HG02884 (cell line): ENCODE measurements at regions not wholly inside any gene's neighbourhood (a gene's known extent, or its start where the extent isn't known, plus 50 kb on each side); places are given as distances from the start of the nearest gene placed in this dataset.

Experiments
- ATAC-seq: cut with Tn5 transposase; IDR thresholded peaks from one replicate; pipeline ENCODE4 v1.9.1; 2021; ENCODE audit warnings: mild to moderate bottlenecking, moderate library complexity; ENCODE audit not compliant: unreplicated experiment

DNA sequence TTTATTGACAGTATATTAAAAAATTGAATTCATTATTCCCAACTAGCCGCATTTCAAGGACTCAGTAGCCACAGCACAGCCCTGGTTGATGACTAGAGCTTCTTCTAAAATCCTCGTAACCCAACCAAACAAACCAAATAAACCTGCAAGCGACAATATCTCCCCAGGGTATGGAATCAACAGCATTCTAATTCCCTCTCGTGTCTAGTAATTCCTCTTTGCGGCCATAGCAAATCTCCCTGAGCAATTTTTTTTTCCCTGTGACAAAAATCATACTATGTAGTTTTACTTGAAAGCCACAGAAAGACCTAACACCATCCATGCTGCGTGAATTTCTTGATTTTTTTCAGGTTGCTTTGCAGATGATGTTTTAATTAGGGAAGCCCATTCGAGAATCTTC is 143.4 kb upstream of the MYOCD start:
- ATAC-seq: no peak

DNA sequence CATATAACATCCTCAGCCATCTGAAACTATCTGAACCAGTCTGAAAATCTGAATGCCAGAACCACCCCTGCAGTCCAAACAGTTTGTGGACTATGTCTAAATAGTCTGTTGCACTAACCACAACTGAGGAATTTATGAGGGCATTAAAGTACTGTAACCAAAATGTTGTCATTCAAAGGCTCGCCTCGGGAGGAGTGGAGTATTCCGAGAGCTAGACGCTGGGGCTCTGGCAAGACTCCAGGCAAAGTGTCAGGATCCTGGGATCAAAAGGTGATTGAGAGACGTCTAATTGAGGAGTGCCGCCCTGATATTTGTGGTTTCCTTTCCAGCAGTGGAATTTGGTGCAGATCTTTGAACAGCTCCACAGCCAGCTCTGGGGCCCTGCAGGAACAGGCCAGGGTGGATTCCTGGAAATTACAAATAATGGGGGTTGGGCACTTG is 142.9 kb upstream of the MYOCD start:
- no peak for ATAC-seq

DNA sequence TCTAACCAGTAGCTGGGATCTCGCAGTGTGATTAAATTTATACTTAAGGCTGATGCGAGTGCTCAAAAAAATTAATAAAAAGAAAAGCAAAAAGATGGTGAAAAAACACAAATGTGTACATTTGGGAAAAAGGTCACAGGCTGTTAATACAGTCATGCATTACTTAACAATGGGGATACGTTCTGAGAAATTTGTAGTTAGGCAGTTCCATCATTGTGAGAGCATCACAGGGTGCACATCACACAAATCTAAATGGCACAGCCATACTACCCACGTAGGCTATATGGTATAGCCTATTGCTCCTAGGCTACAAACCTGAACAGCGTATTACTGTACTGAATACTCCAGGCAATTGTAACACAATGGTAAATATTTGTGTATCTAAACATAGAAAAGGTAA is 142.4 kb upstream of the MYOCD start:
- no peak for ATAC-seq

DNA sequence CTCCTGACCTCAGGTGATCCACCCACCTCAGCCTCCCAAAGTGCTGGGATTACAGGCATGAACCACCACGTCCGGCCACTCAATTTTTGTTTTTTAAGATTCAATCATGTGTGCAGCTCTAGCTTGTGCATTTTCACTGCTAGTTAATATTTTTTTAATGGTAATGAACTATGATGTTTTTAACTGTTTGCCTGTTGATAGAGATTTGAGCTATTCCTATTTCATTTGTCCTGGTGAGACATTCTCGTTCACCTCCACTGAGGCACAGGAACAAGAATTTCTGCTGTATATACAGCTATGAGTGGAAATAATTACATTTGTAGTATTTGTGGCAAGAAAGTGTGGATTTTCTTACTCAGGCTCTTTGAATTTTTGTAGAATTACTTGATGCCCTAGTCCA is 137.7 kb upstream of the MYOCD start:
- ATAC-seq: no peak

DNA sequence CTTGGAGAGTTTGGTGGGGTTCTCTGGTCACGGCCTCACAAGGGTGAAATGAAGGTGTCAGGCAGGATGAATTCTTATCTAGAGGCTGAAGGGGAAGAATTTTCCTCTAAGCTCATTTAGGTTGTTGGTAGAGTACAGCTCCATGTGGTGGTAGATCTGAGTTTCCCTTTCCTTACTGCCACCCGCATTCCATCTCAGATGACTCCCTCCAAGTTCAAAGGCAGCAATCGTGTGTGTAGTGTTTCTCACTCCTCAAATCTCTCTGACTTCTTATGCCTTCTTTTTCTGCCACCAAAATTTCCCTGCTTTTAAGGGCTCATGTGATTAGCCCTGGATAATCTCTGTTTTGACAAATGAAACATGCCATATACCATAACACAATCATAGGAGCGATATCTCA is 135.5 kb upstream of the MYOCD start:
- no peak for ATAC-seq

DNA sequence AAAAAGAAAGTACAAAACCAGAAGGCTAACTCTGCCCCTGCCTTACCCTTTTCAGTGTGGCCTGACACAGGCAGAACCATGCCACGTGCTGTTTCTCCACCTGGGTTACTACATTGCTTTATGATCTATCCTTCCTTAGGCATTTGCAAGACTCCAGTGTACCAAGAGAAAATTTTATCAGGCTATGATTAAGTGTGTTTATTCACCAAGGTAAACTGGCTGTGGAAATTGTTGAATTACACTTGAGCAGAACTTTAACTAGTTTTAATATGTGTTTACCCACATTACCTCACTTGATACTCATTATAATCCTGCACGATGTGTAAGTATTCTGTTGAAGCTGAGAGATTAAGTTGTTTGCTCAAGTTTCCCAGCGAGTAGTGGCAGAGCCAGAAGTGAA is 129.7 kb upstream of the MYOCD start:
- no peak for ATAC-seq

DNA sequence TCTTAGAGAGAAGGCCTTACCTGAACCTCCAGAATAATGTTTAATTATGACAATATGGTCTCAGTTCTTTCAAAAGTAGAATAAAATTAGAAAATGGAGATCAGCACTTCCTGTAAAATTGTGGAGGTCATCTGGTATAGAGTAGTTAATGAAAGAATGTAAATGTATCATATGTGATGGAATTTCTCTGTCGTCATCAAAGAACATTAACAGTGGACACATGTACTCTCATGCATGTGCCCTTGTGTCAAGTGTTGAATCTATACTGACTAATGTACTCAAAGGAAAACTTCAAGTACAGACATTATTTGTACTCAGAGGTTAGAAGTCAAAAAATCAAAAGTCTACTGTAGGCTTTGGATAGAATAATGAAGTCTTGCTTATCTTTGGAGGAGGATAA is 129.2 kb upstream of the MYOCD start:
- no peak for ATAC-seq

DNA sequence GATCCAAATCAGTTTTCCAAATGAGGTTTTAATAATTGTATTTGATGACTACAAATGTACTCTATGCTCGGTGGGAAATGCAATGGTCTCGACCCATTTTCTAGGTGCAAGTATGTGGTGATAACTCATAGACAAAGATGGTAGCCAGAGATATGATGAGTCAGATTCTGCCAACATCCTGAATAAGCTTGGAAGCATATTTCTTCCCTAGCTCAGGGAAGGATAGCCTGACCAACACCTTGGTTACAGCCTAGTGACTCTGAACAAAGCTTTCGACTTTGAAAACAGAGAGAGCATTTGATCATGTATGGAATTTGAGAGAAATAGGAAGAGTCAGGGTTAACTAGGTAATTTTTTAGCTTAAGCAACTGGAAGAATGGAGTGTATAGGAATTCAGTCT is 128.3 kb upstream of the MYOCD start:
- no peak for ATAC-seq

DNA sequence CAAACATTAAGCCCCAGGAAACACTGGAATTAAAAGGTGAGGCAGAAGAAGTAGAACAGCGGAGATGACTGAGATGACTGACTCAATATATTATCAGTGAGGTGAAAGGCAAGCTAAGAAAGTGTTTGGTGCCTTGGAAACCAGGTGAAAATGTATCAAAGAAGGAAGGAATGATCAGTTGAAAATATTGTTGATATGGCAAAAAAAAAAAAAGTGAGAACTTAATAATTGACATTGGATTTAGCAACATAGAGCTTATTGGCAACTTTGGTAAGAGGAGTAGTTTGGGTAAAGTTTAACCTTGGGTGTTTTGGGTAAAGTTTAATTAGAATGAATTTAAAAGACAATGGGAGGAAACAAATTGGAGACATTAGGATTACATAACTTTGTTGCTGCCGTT is 127.7 kb upstream of the MYOCD start:
- ATAC-seq: no peak

DNA sequence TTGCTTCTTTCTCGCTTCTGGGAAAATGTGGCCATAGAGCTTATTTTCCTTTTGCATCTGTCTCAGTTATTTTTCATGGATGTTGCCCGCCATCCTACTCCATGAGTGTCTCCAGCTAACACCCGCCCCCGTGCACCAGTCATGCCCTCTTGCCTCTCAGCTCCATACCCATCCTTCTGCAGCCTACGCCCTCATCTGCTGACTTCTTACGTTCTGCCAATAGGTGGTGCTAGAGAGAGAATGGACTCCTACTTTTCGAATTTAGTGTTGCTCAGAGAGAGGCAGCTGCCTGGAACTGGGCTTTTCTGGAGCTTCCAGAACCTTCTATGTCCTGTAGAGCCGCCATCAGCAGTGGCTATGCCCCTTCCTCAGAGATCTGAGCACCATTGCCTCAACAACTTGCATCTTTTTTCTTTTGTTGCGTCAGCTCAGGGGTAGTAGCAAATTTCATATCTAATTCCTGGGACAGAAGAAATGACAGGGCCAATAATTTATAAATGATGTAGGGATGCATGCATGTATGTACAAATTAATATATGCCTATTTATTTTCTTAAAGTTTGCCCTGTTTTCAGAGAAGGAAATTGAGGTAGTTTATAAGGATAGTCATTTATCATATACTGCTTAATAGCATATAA is 119.7 kb upstream of the MYOCD start:
- peak; percentile 76 for ATAC-seq

DNA sequence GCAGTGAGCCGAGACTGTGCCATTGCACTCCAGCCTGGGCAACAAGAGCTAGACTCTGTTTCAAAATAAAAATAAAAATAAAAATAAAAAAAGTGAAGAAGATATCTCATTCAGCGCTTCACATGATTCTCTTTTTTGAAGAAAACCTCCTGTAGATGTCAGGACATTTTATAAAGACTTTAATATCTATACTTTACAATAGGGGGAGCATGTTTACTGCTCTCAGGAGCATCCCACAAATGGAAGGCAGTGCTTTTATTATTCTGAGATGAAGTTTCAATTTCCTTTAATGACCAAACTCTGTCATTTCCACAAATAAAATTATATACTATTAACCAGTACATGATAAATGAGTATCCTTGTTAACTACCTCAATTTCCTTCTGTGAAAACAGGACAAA is 118.7 kb upstream of the MYOCD start:
- no peak for ATAC-seq

DNA sequence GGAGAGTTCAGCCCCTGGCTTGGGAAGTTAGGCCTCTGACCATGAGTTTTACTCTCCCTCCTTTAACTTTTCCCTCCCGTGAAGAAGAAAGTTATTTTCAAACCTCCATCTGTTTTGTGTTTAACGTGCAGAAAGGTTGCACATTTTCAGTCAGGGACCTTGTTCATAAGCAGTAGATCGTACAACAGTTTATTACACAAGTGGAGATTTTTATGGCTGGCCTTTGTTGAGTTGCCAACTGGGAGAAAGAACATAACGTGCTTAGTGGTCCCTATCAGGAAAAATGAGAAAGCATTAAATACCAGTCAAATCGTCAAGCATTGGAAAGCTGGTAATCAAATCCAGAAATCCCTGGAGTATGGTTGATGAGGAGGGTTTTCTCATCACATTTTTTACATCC is 117.9 kb upstream of the MYOCD start:
- ATAC-seq: no peak

DNA sequence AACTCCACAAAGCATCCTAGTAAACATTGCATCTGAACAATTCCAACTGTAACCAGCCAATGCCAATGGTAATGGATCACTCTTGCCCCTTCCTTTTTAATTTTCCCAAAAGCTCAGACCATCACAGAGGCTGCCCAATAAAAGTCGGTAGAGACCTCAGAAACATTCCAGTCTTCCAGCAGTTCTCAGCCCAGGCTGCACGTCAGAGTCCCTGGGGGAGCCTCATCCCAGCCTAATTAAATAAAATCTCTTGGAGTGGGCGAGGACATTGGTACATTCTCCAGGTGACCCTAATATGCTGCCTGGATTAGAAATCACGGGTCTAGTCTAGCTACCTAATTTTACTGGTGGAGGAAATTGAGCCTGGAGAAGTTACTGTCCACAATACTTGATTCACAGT is 117.1 kb upstream of the MYOCD start:
- no peak for ATAC-seq

DNA sequence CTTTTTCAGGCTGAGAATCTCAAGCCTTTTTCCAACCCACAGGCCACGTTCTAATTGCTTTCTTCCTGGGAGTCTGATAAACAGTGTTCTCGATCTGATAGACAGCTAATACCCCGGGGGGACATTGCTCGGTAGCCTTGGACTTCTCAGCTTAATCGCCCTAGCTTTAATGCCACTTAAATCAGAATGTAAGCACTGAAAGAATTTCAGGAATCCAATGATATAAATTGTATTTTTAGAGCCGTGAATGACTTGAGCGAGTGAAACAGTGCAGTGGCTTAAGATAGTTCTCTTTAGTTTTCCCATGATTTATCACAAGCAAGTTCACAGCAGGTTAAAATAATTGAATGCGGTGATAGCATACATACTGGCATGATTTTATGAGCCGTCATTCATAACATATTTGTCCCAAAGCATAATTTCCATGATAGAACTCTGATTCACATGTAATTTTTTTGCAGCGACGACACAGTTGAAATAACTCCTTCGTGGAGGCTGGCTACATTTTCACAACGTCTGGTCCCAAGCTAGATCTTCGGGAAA is 116.1 kb upstream of the MYOCD start:
- no peak for ATAC-seq

DNA sequence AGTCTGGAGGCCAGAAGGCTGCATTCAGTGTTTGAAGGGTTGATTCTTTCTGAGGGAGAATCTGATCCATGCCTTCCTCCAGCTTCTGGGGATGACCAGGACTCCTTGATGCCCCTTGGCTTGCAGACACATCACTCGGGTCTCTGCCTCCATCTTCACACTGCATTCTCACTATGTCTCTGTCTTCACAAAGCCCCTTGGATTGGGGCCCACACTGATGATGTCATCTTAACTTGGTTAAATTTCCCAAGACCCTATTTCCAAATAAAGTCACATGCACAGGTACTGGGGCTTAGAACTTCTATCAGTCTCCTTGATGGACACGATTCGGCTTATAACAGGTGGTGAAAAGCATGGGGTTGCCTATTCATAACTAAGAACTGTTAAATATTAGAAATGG is 112.1 kb upstream of the MYOCD start:
- ATAC-seq: no peak

DNA sequence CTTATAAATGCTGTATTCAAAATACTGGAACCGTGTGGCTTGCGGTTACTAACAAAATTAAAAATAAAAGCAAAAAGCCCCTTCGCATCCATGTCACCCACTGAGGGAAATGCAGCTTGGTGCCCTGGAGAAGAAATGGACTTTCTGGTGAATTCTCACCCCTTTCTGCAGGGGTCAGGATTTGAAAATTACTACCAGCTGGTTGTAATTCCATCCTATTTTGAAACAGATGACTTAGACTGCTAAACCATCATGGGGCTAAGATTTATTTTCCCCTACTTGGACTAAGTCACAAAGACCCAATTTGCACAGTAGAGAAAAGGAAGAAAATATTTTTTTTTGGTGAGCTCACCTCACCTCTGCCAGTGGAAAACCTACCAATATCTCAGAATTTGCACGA is 111.4 kb upstream of the MYOCD start:
- ATAC-seq: no peak

DNA sequence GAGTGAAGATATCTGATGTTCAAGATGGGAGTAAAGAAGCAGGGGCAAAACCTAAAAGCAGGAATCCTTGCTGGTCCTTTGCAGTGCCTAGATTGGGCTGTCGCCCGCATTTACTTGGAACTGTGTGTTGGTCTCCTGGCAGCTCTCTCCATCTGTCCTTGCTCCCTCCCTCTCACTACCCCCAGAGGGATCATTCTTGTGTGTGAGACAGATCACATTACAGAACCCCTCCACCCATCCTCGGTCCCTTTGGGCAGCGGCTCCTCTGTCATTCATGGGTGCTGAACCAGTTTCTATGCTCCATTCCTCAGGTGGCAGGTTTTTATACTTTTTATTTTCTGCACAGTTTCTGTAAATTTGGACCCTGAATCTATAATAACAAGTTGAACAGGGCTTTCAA is 99.4 kb upstream of the MYOCD start:
- no peak for ATAC-seq

DNA sequence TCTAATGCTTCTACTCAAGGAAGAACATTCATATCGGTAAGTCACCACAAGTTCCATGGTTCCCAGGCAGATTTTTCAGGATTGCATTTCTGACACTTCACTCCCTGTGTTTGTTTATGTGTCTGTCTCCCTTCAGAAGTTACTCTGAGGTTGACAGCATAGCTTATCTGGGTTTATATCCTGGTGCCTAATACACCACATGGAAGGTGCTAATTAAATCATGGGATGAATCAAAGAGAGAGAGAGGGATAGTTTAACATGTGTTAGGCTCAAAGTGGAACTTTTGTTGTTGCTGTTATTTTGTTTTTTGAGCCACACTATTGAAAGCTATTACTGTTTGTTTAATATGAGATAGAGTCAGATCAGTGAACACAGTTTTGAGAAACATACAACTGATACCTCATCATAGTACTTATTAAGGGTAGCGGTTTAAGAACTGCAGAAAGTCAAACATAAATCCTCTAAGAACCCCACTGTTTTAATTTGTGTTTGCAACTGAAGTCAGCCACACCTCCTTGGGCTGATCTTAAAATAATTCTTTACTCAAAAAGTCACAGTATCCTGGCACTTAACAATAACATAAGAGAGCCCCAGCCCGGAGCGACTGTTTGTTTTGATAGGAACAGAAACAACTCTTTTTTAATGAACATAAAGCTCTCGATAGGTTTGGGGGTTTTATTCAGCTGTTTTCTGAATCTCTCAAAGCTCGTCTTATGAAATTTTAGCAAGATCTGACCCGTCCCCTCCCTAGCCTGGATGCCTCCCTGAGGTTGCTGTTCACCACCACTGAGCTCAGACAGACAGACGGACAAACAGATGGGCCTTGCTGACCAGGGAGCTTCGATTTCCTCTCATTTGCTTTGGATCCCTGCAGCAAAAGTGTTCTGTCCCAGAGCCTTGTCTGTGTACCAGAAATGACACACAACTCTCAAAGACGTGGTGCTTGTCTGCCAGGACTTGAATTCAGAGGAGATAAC is 98.3 kb upstream of the MYOCD start:
- no peak for ATAC-seq

DNA sequence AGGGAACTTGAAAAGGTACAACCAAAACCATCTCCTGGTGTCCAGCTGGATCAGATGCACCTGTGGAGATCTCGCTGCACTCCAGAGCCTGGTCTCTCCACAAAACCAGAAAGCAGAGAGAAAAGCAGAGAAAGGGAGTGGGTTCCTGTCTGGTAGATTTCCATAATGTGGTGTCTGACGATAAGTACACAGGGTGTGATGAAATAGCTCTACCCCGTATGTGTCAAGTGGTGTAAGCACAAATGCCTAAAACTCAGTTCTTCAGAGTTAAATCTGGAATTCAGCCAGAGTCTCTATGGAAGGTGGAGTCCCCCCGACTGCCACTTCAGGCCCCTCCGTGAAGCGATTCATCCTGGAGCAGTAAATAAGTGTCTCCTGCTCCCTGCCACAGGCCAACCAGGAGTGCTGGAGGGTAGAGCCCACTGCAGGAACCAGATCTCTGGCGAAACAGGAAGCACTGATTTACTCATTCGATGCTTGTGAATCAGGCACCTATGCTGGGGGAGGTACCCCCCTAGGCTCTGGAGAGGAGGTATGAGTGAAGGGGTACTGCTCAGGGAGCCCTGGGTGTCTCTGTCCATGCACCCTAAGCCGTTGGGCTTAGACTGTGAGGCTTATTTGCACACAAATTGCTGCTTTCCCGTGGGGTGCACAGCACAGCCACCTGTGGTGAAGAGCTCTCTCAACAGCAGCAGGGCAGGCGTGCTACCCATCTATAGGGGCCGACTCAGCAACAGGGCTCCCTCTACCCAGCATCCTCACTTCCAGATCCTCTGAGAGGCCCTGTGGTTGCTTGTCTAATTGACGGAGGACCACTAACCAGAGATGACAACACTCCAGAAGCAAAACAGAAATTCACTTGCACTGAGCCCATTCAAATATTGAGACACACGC is 97.1 kb upstream of the MYOCD start:
- no peak for ATAC-seq

DNA sequence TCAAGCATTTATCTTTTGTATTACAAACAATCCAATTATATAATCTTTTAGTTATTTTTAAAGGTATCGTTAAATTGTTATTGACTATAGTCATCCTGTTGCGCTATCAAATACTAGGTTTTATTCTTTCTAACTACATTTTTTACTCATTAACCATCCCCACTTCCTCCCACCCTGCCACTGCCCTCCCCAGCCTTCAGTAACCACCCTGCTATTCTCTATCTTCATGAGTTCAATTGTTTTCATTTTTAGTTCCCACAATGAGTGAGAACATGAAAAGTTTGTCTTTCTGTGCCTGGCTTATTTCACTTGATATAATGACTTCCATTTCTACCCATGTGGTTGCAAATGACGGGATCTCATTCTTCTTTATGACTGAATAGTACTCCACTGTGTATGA is 94.1 kb upstream of the MYOCD start:
- no peak for ATAC-seq

DNA sequence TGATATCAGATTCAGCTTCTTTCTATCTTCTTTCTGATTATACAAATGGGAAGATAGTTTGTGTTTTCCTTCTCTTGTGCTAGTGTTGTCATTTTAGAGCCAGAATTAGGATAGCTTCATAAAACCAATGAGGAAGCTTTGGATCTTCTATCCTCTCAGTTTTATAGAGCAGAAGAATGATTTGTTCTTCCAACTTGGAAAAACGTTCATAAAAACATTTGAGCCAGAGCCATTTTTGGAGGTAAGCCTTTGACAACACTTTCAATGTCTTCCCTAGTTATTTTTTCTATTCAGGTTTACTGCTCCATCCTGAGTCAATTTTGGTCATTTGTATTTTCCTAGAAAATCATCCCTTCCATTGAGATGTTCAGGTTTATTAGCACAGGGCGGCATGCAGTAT is 91.2 kb upstream of the MYOCD start:
- ATAC-seq: no peak
